NCI-H2107 (cell line): ENCODE measurements at regions not wholly inside any gene's neighbourhood (a gene's known extent, or its start where the extent isn't known, plus 50 kb on each side); places are given as distances from the start of the nearest gene placed in this dataset.
"Not testable (repeated sequence)": the region's sequence is repeated elsewhere in the genome, so short reads cannot be mapped to it uniquely, and the experiment has no call there.

Experiments
- DNase-seq: peaks from one replicate; lab custom pipeline; 2025; lab: John Stamatoyannopoulos, UW

- DNase-seq = no peak
These were observed 149.3 kb downstream of the RPLP1 start for GRCh38 chr15:69601711-69602504.

GRCh38 chr15:69602921-69603320 is 150.3 kb downstream of the RPLP1 start:
- no peak for DNase-seq

GRCh38 chr15:69603369-69604071 is 150.9 kb downstream of the RPLP1 start:
- no peak for DNase-seq

- no peak for DNase-seq
These were observed 151.4 kb downstream of the RPLP1 start for GRCh38 chr15:69604072-69604411.

- no peak for DNase-seq
These were observed 153.5 kb downstream of the RPLP1 start for GRCh38 chr15:69606144-69606543.

- DNase-seq = no peak
These were observed 154.4 kb downstream of the RPLP1 start for GRCh38 chr15:69606921-69607500.

GRCh38 chr15:69608661-69609060 is 156.0 kb downstream of the RPLP1 start:
- no peak for DNase-seq

GRCh38 chr15:69609176-69609575 is 156.6 kb downstream of the RPLP1 start:
- no peak for DNase-seq

GRCh38 chr15:69609776-69610175 is 157.2 kb downstream of the RPLP1 start:
- DNase-seq = no peak

- DNase-seq = no peak
These were observed 157.7 kb downstream of the RPLP1 start for GRCh38 chr15:69610277-69610676.

- no peak for DNase-seq
These were observed 158.2 kb downstream of the RPLP1 start for GRCh38 chr15:69610858-69611257.

- no peak for DNase-seq
These were observed 159.5 kb downstream of the RPLP1 start for GRCh38 chr15:69612112-69612511.

GRCh38 chr15:69613182-69613581 is 160.6 kb downstream of the RPLP1 start:
- DNase-seq = no peak

- no peak for DNase-seq
These were observed 161.4 kb downstream of the RPLP1 start for GRCh38 chr15:69613988-69614387.

GRCh38 chr15:69615736-69616135 is 163.1 kb downstream of the RPLP1 start:
- no peak for DNase-seq

- no peak for DNase-seq
These were observed 163.9 kb downstream of the RPLP1 start for GRCh38 chr15:69616558-69616957.

GRCh38 chr15:69617144-69617543 is 164.5 kb downstream of the RPLP1 start:
- not testable (repeated sequence) for DNase-seq

GRCh38 chr15:69623392-69624154 is 171.0 kb downstream of the RPLP1 start:
- DNase-seq = no peak

- no peak for DNase-seq
These were observed 171.5 kb downstream of the RPLP1 start for GRCh38 chr15:69624155-69624520.

GRCh38 chr15:69624816-69625215 is 172.2 kb downstream of the RPLP1 start:
- no peak for DNase-seq

GRCh38 chr15:69625328-69625727 is 172.7 kb downstream of the RPLP1 start:
- DNase-seq = no peak
